K562 (cell line): ENCODE measurements at regions not wholly inside any gene's neighbourhood (a gene's known extent, or its start where the extent isn't known, plus 50 kb on each side); places are given as distances from the start of the nearest gene placed in this dataset.
A peak's percentile ranks its signal among the peaks of the same experiment; 100 is the strongest.

Experiments
- ATAC-seq: fragments of 200-7000 bp; cut with Tn5 transposase; 3 replicates; pipeline ENCODE4 v1.9.1; 2020; ENCODE audit warnings: moderate library complexity
- BruUV-seq: library from RNA; stranded (reverse); fragments of 400-500 nt; replicated peaks from 2 replicates; lab custom pipeline; 2021; lab: Mats Ljungman, UMichigan
- CTCF ChIA-PET: fragments of 300-600 bp; formaldehyde crosslinking; extraction: SDS; loops from one replicate; lab custom pipeline; 2021; ENCODE audit warnings: low intra/inter-chr PET ratio; lab: Yijun Ruan, JAX
- POLR2A ChIA-PET: fragments of 300-600, 350-650 bp; sonication (Branson Sonifier 250); formaldehyde crosslinking; extraction: SDS; loops from one replicate; lab custom pipeline; 2021; ENCODE audit warnings: antibody characterized with exemption, inconsistent platforms; lab: Yijun Ruan, JAX
- DNase-seq, 4 experiments: peaks; one replicate each; pipeline versions ENCODE4 v3.0.0 to v3.0.0-alpha.2; 2011 to 2018; ENCODE audit warnings: low spot score in 3 of 4, mixed read lengths in 3 of 4; ENCODE audit errors: extremely low read depth in 1 of 4
- FAIRE-seq: peaks from 2 replicates; lab custom pipeline; 2011; peaks lifted over from hg19 to GRCh38; lab: Jason Lieb, UNC
- H2AFZ ChIP-seq: 2 replicates; pipeline ENCODE4 v1.6.0; 2011; ENCODE audit warnings: low read depth, low read length, control low read depth, inconsistent platforms
- H3K27ac ChIP-seq: fragments of 200-600 bp; 3 replicates; pipeline ENCODE4 v1.8.0; 2011; ENCODE audit warnings: low read depth, mild to moderate bottlenecking, control low read depth, inconsistent platforms, low read length, moderate library complexity, mixed read lengths; ENCODE audit errors: extremely low read depth
- H3K27me3 ChIP-seq, 2 experiments: fragments of 300-600 bp in 1 of 2; 2 replicates in 1 of 2; 3 replicates in 1 of 2; pipeline versions ENCODE4 v1.6.0 to v1.8.0; 2011; ENCODE audit warnings: inconsistent platforms in 2 of 2, low read length in 2 of 2, mild to moderate bottlenecking in 1 of 2, mixed read lengths in 1 of 2, moderate library complexity in 1 of 2; ENCODE audit not compliant: control insufficient read depth in 2 of 2, insufficient read depth in 2 of 2
- H3K36me3 ChIP-seq: fragments of 300-600 bp; 3 replicates; pipeline ENCODE4 v1.8.0; 2011; ENCODE audit warnings: mild to moderate bottlenecking, low read length, inconsistent platforms; ENCODE audit not compliant: control insufficient read depth, insufficient read depth
- H3K4me1 ChIP-seq, 2 experiments: fragments of 200-600 bp in 1 of 2; replicated peaks in 1 of 2; 2 replicates in 1 of 2; 3 replicates in 1 of 2; pipeline versions ENCODE4 v1.5.1 to v1.8.0; 2011; ENCODE audit warnings: inconsistent platforms in 2 of 2, low read length in 2 of 2, mild to moderate bottlenecking in 1 of 2, mixed read lengths in 1 of 2, moderate library complexity in 1 of 2; ENCODE audit not compliant: control insufficient read depth in 2 of 2, insufficient read depth in 2 of 2
- H3K4me2 ChIP-seq: 2 replicates; pipeline ENCODE4 v1.6.1; 2011; ENCODE audit warnings: low read length, control low read depth, inconsistent platforms, mixed read lengths; ENCODE audit not compliant: insufficient read depth
- H3K4me3 ChIP-seq: fragments of 200-600 bp; sonication (generic), shearing (Covaris generic); 2 replicates; pipeline ENCODE4 v1.5.1; 2016; ENCODE audit warnings: control low read depth, inconsistent platforms
- H3K79me2 ChIP-seq: fragments of 200-600 bp; 3 replicates; pipeline ENCODE4 v1.8.0; 2011; ENCODE audit warnings: low read length, inconsistent platforms; ENCODE audit not compliant: control insufficient read depth, insufficient read depth
- H3K9ac ChIP-seq, 2 experiments: 2 replicates each; pipeline versions ENCODE4 v1.6.0 to v1.6.1; 2011; ENCODE audit warnings: low read depth in 2 of 2, low read length in 2 of 2, control low read depth in 1 of 2, inconsistent platforms in 1 of 2, mild to moderate bottlenecking in 1 of 2, mixed read lengths in 1 of 2; ENCODE audit not compliant: insufficient read depth in 1 of 2
- H3K9me1 ChIP-seq: one replicate; pipeline ENCODE4 v1.6.0; 2011; ENCODE audit warnings: inconsistent platforms, mild to moderate bottlenecking, low read length, moderate library complexity; ENCODE audit not compliant: control insufficient read depth, insufficient read depth
- H3K9me3 ChIP-seq: replicated peaks from 2 replicates; pipeline ENCODE4 v1.5.1; 2011; ENCODE audit warnings: low read depth, low read length, inconsistent platforms; ENCODE audit not compliant: control insufficient read depth, insufficient read depth
- H4K20me1 ChIP-seq: replicated peaks from 2 replicates; pipeline ENCODE4 v1.6.1; 2011; ENCODE audit warnings: low read length, inconsistent platforms, mixed read lengths; ENCODE audit not compliant: control insufficient read depth, insufficient read depth
- ARNT ChIP-seq, 2 experiments: fragments of 450-650 bp; IDR thresholded peaks; 2 replicates each; pipeline ENCODE4 v1.6.1; 2016; ENCODE audit warnings: mild to moderate bottlenecking in 1 of 2
- ASH1L ChIP-seq: fragments of 450-650 bp; IDR thresholded peaks from 2 replicates; pipeline ENCODE4 v1.6.1; 2018; ENCODE audit warnings: borderline replicate concordance, mild to moderate bottlenecking, low read depth; ENCODE audit not compliant: partially characterized antibody
- C11orf30 ChIP-seq: fragments of 450-650 bp; IDR thresholded peaks from 2 replicates; pipeline ENCODE4 v1.6.1; 2016; ENCODE audit warnings: low read depth, mild to moderate bottlenecking
- CLOCK ChIP-seq: fragments of 250-450 bp; sonication (Bioruptor Pico); IDR thresholded peaks from 2 replicates; pipeline ENCODE4 v1.4.0; 2020; ENCODE audit warnings: mild to moderate bottlenecking, moderate library complexity, borderline replicate concordance
- DDX20 ChIP-seq: fragments of 450-650 bp; IDR thresholded peaks from 2 replicates; pipeline ENCODE4 v1.6.1; 2016; ENCODE audit warnings: missing genetic modification characterization, low read depth, mild to moderate bottlenecking, missing compliant biosample characterization, moderate library complexity
- EP400 ChIP-seq: fragments of 450-650 bp; IDR thresholded peaks from 2 replicates; pipeline ENCODE4 v1.6.1; 2017; ENCODE audit warnings: antibody characterized with exemption, mild to moderate bottlenecking, moderate library complexity
- KAT7 ChIP-seq: sonication (generic); formaldehyde crosslinking; IDR thresholded peaks from 2 replicates; pipeline ENCODE4 v1.8.0; 2022; ENCODE audit warnings: missing genetic modification reagents, mild to moderate bottlenecking, borderline replicate concordance
- MAFF ChIP-seq: IDR thresholded peaks from 2 replicates; pipeline ENCODE4 v1.6.1; 2012; ENCODE audit warnings: low read length, improper control_type of control experiment
- MYC ChIP-seq, 2 experiments: fragments of 250-450 bp in 1 of 2; sonication (Bioruptor Pico) in 1 of 2; IDR thresholded peaks; 2 replicates each; pipeline versions ENCODE4 v1.5.1 to v1.6.1; 2012 to 2021; ENCODE audit warnings: low read depth in 2 of 2, borderline replicate concordance in 1 of 2, improper control_type of control experiment in 1 of 2, low read length in 1 of 2, mild to moderate bottlenecking in 1 of 2, moderate library complexity in 1 of 2
- RBM39 ChIP-seq: fragments of 200-400 bp; formaldehyde crosslinking; optimal IDR thresholded peaks from 2 replicates; pipeline ENCODE3; 2018; ENCODE audit warnings: low read depth, low read length
- SAFB ChIP-seq: fragments of 200-400 bp; formaldehyde crosslinking; IDR thresholded peaks from 2 replicates; pipeline ENCODE4 v1.6.1; 2017; ENCODE audit warnings: low read depth, low read length, borderline replicate concordance
- UBTF ChIP-seq, 2 experiments: IDR thresholded peaks; 2 replicates each; pipeline ENCODE4 v1.6.1; 2012; ENCODE audit warnings: improper control_type of control experiment in 2 of 2, low read depth in 2 of 2, low read length in 2 of 2, borderline replicate concordance in 1 of 2
- ZC3H4 ChIP-seq: sonication (generic); formaldehyde crosslinking; IDR thresholded peaks from 2 replicates; pipeline ENCODE4 v1.9.0; 2021; ENCODE audit warnings: missing genetic modification reagents, borderline replicate concordance
- ZKSCAN3 ChIP-seq: fragments of 250-450 bp; sonication (Bioruptor Pico); IDR thresholded peaks from 2 replicates; pipeline ENCODE4 v1.4.0; 2020
- ZNF12 ChIP-seq: sonication (generic); formaldehyde crosslinking; IDR thresholded peaks from 2 replicates; pipeline ENCODE4 v1.4.0; 2020; ENCODE audit warnings: mild to moderate bottlenecking, missing genetic modification reagents
- WGBS: fragments of 100-300 bp; shearing (Covaris generic); methylation state at CpG from one replicate; pipeline ENCODE4 v1.1.6; 2016; ENCODE audit warnings: low coverage, mixed read lengths; ENCODE audit not compliant: insufficient coverage; ENCODE audit errors: missing lambda C conversion rate; 5-methylcytosine and 5-hydroxymethylcytosine counted together
- in situ Hi-C: fragments of 300-500 bp; cut with MboI; formaldehyde crosslinking; loops from 4 replicates; pipeline ENCODE4 v1.15.0; 2018; ENCODE audit warnings: inconsistent platforms, mixed read lengths
- intact Hi-C: fragments of 100-400 bp; cut with micrococcal nuclease; formaldehyde crosslinking; loops from 2 replicates; pipeline ENCODE4 v1.14.2; 2022

- TF ChIP-seq C11orf30 (no peak), EP400 (no peak), ARNT (IDR thresholded peaks at IDR 0.05) (no peak), ASH1L (no peak)
- TF ChIP-seq, all 486 proteins: peak for 0
These were observed 63.4 kb upstream of the LGALSL start (continued) for GRCh38 chr2:64390586-64390985.

- Histone ChIP-seq H3K9me3 (no peaks in the 10 kb centered on the region), H3K27ac (no peak overlapping the region), H2AFZ (no peak overlapping the region), H3K9me1 (no peaks in the 10 kb centered on the region), H3K4me3 (no peak overlapping the region), H3K9ac (no peak overlapping the region), H4K20me1 (no peaks in the 10 kb centered on the region), H3K4me2 (no peak overlapping the region), H3K4me1 (peaks cover 0 to 7% of the 10 kb centered on the region in 2 experiments; a peak in 3 of 5 replicates), H3K27me3 (peaks cover 2 to 13% of the 10 kb centered on the region in 2 experiments; a peak in 2 of 5 replicates), H3K36me3 (no peaks in the 10 kb centered on the region), H3K79me2 (no peaks in the 10 kb centered on the region)
- BruUV-seq = no TSS peak
- WGBS = 0% methylated on average over 2 of the region's 2 CpGs
- POLR2A ChIA-PET = interaction anchor here (1.4 kb wide), 1 partner anchor 9 kb away, joined by 4 read pairs; no protein-coding TSS in a partner anchor
- CTCF ChIA-PET = interaction anchor here (1.2 kb wide), 1 partner anchor 474 kb away, joined by 3 read pairs; no protein-coding TSS in a partner anchor
- ATAC-seq = peak; percentile 83
- peak in 2 of 4 experiments; percentile 28 to 53 for DNase-seq
- intact Hi-C loops (no loop called here), in situ Hi-C loops (no loop called here)
- FAIRE-seq = peak; percentile 55
- TF ChIP-seq CLOCK (CRISPR knock-in tag) (no peak), ZNF12 (CRISPR knock-in tag) (no peak), SAFB (no peak), MYC (IDR thresholded peaks at IDR 0.05; ENCODE audit: low read depth, low read length) (peak; percentile 24; the same call in 1 of the 2 replicates), MYC (CRISPR knock-in tag; IDR thresholded peaks at IDR 0.05; ENCODE audit: borderline replicate concordance, low read depth) (no peak), RBM39 (no peak), UBTF (IDR thresholded peaks at IDR 0.05; ENCODE audit: borderline replicate concordance in 1 of 2, low read depth in 2 of 2, low read length in 2 of 2) (no peak), ZC3H4 (CRISPR knock-in tag) (no peak), ZKSCAN3 (no peak), DDX20 (tag) (no peak), KAT7 (CRISPR knock-in tag) (no peak), MAFF (no peak)
These were observed 62.5 kb upstream of the LGALSL start for GRCh38 chr2:64391424-64391823.
